Epithelial cell of prostate (primary cell): ENCODE measurements at regions not wholly inside any gene's neighbourhood (a gene's known extent, or its start where the extent isn't known, plus 50 kb on each side); places are given as distances from the start of the nearest gene placed in this dataset.
"Not testable (repeated sequence)": the region's sequence is repeated elsewhere in the genome, so short reads cannot be mapped to it uniquely, and the experiment has no call there.

Experiments
- DNase-seq: peaks from one replicate; pipeline ENCODE4 v3.0.0-alpha.2; 2011; ENCODE audit warnings: low read depth, low spot score
- H3K27ac ChIP-seq: fragments of 450-650 bp; 2 replicates; pipeline ENCODE4 v1.5.1; 2017; ENCODE audit warnings: mild to moderate bottlenecking

- no peak overlapping the region for H3K27ac ChIP-seq
- no peak for DNase-seq
These were observed 78.8 kb upstream of the HMGXB4 start for GRCh38 chr22:35178446-35178845.

DNA sequence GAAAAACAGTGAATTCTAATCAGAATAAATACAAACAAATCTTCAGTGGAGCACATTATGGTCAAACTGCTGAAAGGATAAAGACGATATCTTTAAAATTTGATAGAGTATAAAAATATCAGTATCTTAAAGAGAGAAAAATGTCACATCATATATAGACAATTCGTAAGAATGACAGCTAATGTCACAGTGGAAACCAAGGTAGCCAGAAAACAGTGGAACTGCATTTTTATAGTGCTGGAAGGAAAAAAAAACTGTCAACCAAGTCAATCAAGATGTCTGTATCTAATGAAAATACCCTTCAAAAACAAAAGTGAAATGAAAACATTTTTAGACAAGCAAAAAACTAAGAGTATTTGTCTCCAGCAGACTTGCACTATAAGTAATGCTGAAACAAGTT, 73.4 kb upstream of the HMGXB4 start:
- H3K27ac ChIP-seq, result no peak overlapping the region
- DNase-seq, result no peak

GRCh38 chr22:35186492-35186891, 70.8 kb upstream of the HMGXB4 start:
- no peak for DNase-seq
- no peak overlapping the region for H3K27ac ChIP-seq

DNA sequence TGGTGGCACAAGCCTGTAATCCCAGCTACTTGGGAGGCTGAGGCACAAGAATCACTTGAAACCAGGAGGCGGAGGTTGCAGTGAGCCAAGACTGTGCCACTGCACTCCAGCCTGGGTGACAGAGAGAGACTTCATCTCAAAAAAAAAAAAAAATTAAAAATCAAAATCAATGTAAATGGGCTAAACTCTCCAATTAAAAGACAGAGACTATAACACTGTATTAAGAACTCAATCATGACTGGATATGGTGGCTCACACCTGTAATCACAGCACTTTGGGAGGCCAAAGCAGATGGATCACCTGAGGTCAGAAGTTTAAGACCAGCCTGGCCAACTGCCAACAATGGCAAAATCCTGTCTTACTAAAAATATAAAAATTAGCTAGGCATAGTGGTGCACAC, 68.4 kb upstream of the HMGXB4 start:
- not testable (repeated sequence) for H3K27ac ChIP-seq, DNase-seq

- H3K27ac ChIP-seq, result no peak overlapping the region
- no peak for DNase-seq
These were observed 67.7 kb upstream of the HMGXB4 start for GRCh38 chr22:35189559-35189958.

DNA sequence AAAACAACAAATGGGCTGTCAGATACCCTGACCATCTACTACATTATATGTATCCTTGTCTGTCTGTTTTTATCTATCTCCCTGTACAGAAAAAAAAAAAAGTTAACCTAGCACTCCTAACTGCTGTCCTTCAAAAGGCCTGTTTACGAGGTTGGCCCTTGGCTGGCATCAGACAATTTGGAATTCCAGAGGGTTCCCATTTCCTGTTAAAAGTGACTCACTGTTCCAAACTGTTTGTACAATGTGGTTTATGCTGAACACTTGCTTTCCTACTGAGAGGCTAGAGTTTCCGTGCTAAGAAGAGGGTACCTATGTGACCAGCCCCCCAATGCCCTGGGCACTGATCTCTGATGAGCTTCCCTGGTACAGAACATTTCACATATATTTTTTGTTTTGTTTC, 65.9 kb upstream of the HMGXB4 start:
- no peak for DNase-seq

DNA sequence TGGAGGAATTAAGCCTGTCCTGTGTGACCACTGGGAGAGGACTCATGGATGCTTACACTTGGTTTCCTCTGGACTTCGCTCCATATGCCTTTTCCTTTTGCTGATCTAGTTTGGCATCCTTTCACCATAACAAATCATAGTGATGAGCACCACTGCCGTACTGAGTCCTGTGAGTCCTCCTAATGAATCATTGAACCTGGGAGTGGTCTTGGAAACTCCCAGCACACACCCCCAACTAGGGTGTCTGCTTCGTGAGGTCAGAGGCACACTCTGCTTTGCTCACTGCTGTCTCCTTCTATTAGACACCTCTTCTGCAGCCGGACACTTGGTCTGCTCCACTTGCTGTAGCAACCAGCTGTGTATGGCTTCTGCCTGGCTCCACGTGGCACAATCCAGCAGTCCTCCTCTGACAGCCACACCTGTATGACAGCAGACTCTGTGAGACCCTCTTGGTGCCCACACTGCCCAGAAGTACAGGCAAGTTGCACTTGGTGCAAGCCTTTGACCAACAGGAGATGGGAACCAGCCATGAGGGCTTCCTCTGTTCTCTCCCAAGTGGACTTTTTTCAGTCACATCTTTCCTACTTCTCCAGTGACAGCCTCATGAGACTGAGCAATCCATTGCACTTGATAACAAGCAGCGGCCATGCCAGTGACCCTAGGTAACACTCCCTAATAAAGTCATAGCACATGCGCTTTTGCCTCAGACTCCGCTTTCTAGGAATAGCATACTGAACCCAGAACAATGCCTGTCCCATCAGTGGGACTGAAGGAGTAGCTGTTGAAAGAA, 65.0 kb upstream of the HMGXB4 start:
- no peak overlapping the region for H3K27ac ChIP-seq
- DNase-seq, result peak; percentile 49

More for the DNA sequence above, 65.9 kb upstream of the HMGXB4 start:
- no peak overlapping the region for H3K27ac ChIP-seq

GRCh38 chr22:35195226-35195625, 62.1 kb upstream of the HMGXB4 start:
- H3K27ac ChIP-seq, result no peak overlapping the region
- no peak for DNase-seq

DNA sequence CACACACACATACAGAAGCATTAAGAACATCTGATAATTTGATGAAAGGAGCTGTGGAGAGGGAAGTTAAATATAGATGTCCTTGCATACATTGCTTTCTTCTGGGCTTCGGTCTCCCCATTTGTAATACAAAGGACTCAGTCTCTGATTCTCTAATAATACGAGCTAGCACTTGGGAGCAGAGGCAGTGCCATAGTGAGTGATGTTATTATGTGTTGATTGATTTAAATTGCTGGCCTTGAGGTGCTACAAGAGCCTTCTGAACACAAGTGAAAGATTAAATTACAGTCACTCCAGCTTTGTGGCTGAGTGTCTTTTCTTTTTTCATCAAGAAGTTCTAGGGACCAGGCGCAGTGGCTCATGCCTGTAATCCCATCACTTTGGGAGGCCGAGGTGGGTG, 61.5 kb upstream of the HMGXB4 start:
- no peak for DNase-seq
- no peak overlapping the region for H3K27ac ChIP-seq

DNA sequence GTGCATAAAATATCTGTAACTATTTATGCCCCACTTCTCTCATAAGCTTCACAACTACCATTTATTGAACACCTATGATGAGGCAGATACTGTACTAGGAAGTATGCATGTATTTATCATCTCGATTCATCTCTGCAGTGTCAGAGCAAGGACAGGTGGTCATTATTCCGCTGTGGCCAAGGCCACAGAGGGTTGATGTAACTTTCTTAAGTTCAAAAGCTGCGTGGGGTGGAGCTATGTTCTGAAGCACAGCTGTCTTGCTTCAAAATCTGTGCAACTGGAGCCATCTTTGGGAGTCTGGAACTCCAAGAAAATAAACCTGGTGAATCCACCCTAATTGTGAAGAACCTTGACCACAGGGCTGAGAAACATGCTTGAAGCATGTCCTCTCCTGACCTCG, 60.2 kb upstream of the HMGXB4 start:
- DNase-seq, result no peak

DNA sequence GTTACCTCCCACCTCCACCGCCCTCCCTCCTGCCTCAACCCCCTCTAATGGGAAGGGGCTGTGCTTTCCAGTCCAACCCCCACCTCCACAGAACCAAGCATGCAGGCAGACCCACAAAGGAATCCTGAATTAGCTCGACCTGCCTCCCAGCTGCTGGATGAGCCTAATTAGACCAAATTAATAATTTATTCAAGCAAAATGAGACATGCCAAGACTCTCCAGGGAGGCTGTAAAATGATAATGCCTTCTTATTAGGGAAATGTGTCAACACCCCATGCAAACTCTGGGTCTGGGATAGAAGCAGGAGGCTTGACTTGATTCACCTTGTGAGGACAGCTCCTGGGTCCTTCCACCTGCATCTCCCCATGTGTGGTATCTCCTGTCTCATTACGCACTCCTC, 59.4 kb upstream of the HMGXB4 start:
- no peak for DNase-seq
- no peak overlapping the region for H3K27ac ChIP-seq

More for the DNA sequence above, 60.2 kb upstream of the HMGXB4 start:
- H3K27ac ChIP-seq, result no peak overlapping the region

DNA sequence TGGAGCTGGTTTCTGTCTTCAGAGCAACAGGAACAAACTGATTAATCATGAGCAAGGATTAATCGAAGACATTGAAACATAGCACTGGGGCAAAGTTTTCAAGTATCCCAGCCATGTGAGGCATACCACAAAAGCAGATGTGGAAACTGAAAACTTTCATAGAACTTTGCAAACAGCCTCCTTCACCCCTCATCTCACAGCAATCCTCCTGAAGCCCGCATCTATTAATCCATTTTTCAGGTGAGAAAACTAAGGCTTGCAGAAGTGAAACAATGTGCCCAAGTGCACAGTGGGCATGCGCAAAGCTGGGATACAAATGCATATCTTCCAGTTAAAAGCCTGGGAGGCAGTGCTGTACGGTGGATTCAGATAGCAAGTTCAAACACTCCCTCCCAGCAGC, 58.6 kb upstream of the HMGXB4 start:
- no peak for DNase-seq
- H3K27ac ChIP-seq, result no peak overlapping the region

GRCh38 chr22:35202376-35202775, 54.9 kb upstream of the HMGXB4 start:
- no peak for DNase-seq
- H3K27ac ChIP-seq, result no peak overlapping the region

DNA sequence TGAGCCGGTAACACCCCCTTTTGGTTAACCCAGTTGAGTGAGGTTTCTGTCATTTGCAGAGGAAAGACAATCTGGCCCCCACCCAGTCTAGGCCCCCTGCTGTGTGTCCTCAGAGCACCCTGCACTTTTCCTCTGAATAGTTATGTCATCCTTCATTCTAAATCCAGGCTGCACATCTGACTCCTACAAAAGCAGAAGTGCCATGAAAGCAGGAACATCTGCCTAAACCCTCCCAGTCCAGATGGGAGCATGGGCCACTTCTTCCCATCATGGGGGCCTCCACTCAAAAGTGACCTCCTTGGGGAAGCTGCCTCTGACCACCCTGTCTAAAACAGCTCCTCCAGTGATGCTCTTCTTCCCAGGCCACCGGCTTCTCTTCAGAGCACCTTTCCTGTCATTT, 53.7 kb upstream of the HMGXB4 start:
- DNase-seq, result no peak
- no peak overlapping the region for H3K27ac ChIP-seq

DNA sequence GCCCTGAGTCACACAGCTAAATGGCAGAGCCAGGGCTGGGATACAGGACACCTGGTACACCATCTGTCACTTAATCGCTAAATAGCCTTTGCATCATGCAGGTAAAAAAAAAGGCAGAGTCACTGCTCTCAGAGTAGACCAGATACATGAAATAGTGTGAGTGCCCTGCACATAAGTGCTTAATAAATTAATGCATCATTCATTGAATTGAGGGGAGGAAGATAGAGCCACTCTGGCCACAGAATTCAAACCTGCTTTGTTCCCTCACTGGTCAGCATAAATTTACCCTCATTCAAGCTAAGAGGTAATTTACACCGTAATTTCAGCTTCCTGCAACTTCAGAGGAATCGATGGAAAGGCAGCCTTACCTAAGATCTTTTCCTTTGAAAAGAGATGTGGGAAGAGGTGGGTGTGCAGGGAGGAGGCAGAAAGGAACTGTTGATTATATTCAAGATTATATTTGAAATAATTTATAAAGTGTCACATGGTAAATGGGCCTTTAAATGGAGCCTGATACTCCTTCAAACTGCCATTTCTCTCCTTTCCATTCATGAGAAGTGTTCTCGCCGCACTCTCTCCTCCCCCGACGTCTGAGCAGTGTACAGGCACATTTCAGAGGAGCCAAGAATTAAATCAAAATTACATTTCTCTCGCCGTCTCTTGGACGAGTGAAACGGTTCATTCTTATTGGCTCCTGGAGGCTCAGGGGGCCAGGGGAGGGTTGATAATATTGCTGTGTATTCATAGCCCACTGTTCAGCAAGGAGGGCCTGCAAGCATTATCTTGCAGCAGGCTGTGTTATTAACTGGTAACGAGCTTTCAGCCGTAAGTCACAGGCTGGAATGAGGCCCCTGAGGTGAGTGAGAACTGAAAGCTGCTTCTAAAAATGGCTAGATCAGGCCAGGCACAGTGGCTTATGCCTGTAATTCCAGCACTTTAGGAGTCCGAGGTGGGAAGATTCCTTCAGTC, 52.2 kb upstream of the HMGXB4 start:
- no peak for DNase-seq
- no peak overlapping the region for H3K27ac ChIP-seq

- H3K27ac ChIP-seq, result no peak overlapping the region
- no peak for DNase-seq
These were observed 51.3 kb upstream of the HMGXB4 start for GRCh38 chr22:35205961-35206360.

- no peak for DNase-seq
- H3K27ac ChIP-seq, result no peak overlapping the region
These were observed 50.4 kb upstream of the HMGXB4 start for GRCh38 chr22:35206889-35207288.
